A673 (cell line): ENCODE measurements at regions not wholly inside any gene's neighbourhood (a gene's known extent, or its start where the extent isn't known, plus 50 kb on each side); places are given as distances from the start of the nearest gene placed in this dataset.

Experiments used
- BruUV-seq: library from RNA; stranded (reverse); fragments of 400-500 nt; replicated peaks from 2 replicates; lab custom pipeline; 2021; lab: Mats Ljungman, UMichigan
- CTCF ChIA-PET: fragments of 300-600 bp; sonication (Branson Sonifier 250); formaldehyde crosslinking; loops from one replicate; lab custom pipeline; 2022; ENCODE audit warnings: antibody characterized with exemption; lab: Charles Lee
- POLR2A ChIA-PET: fragments of 300-600 bp; sonication (Branson Sonifier 250); formaldehyde crosslinking; loops from one replicate; lab custom pipeline; 2022; ENCODE audit warnings: antibody characterized with exemption; ENCODE audit not compliant: low non-redundant PET; lab: Charles Lee
- DNase-seq: peaks from one replicate; pipeline ENCODE4 v3.0.0-alpha.2; 2015; ENCODE audit warnings: low spot score
- H3K27ac ChIP-seq: fragments of 200-600 bp; sonication (generic); 2 replicates; pipeline ENCODE4 v1.5.1; 2016; ENCODE audit warnings: mixed run types, low read depth, mild to moderate bottlenecking, mixed read lengths, antibody characterized with exemption, low read length; ENCODE audit not compliant: poor library complexity, severe bottlenecking
- H3K27me3 ChIP-seq: fragments of 200-600 bp; sonication (generic); replicated peaks from 2 replicates; pipeline ENCODE4 v1.6.1; 2017; ENCODE audit warnings: mixed run types, low read depth, mild to moderate bottlenecking, mixed read lengths, antibody characterized with exemption, low read length; ENCODE audit not compliant: insufficient read depth, poor library complexity
- H3K36me3 ChIP-seq: fragments of 200-600 bp; sonication (generic); 2 replicates; pipeline ENCODE4 v1.6.1; 2016; ENCODE audit warnings: mixed run types, mild to moderate bottlenecking, mixed read lengths, antibody characterized with exemption, low read length; ENCODE audit not compliant: insufficient read depth, poor library complexity, severe bottlenecking
- H3K4me1 ChIP-seq: fragments of 200-600 bp; sonication (generic); 2 replicates; pipeline ENCODE4 v1.6.1; 2017; ENCODE audit warnings: mixed run types, mild to moderate bottlenecking, mixed read lengths, antibody characterized with exemption, low read length; ENCODE audit not compliant: insufficient read depth, poor library complexity, severe bottlenecking
- H3K4me3 ChIP-seq: fragments of 200-600 bp; sonication (generic); 2 replicates; pipeline ENCODE4 v1.5.1; 2016; ENCODE audit warnings: low read depth, mixed run types, mild to moderate bottlenecking, mixed read lengths, low read length; ENCODE audit not compliant: poor library complexity, severe bottlenecking
- H3K9me3 ChIP-seq: fragments of 200-600 bp; sonication (generic); 2 replicates; pipeline ENCODE4 v1.6.1; 2016; ENCODE audit warnings: mixed run types, low read depth, mild to moderate bottlenecking, mixed read lengths, antibody characterized with exemption, low read length; ENCODE audit not compliant: poor library complexity, severe bottlenecking
- EZH2 ChIP-seq: fragments of 200-600 bp; sonication (generic); IDR thresholded peaks from 2 replicates; pipeline ENCODE4 v1.6.1; 2017; ENCODE audit warnings: borderline replicate concordance, low read depth, mild to moderate bottlenecking, mixed read lengths, antibody characterized with exemption, low read length; ENCODE audit not compliant: poor library complexity, severe bottlenecking
- intact Hi-C: fragments of 100-400 bp; cut with micrococcal nuclease; formaldehyde crosslinking; loops from one replicate; pipeline ENCODE4 v1.10.0; 2022; ENCODE audit not compliant: unreplicated experiment
- TF ChIP-seq, protein P1 (sequence below): fragments of 300-800, 200-600 bp; sonication (generic); conservative IDR thresholded peaks from 2 replicates; pipeline ENCODE4 v1.5.1; 2017; ENCODE audit warnings: low read depth, mild to moderate bottlenecking, antibody characterized with exemption, low read length, moderate library complexity, mixed read lengths

DNA sequence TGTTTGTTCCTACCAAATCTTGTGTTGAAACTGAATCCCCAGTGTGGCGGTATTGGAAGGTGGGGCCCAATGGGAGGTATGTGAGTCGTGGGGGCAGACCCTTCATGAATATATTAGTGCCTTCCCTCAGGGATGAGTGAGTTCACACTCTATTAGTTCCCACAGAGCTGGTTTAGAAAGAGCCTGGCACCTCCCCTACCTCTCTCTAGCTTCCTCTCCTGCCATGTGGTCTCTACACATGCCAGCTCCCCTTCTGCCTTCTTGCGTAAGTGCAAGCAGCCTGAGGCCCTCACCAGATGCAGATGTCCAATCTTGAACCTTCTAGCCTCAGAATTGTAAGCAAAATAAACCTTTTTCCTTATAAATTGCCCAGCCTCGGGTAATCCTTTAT is 105.8 kb downstream of the SPTSSA start:
- no TSS peak for BruUV-seq
- CTCF ChIA-PET, result no interaction called here
- peak; percentile 23 for DNase-seq
- Histone ChIP-seq H3K4me3 (no peak overlapping the region), H3K27me3 (no peaks in the 10 kb centered on the region), H3K4me1 (no peaks in the 10 kb centered on the region), H3K27ac (no peak overlapping the region), H3K9me3 (no peaks in the 10 kb centered on the region), H3K36me3 (no peaks in the 10 kb centered on the region)
- no peak for TF ChIP-seq EZH2
- TF ChIP-seq, protein P1, sequence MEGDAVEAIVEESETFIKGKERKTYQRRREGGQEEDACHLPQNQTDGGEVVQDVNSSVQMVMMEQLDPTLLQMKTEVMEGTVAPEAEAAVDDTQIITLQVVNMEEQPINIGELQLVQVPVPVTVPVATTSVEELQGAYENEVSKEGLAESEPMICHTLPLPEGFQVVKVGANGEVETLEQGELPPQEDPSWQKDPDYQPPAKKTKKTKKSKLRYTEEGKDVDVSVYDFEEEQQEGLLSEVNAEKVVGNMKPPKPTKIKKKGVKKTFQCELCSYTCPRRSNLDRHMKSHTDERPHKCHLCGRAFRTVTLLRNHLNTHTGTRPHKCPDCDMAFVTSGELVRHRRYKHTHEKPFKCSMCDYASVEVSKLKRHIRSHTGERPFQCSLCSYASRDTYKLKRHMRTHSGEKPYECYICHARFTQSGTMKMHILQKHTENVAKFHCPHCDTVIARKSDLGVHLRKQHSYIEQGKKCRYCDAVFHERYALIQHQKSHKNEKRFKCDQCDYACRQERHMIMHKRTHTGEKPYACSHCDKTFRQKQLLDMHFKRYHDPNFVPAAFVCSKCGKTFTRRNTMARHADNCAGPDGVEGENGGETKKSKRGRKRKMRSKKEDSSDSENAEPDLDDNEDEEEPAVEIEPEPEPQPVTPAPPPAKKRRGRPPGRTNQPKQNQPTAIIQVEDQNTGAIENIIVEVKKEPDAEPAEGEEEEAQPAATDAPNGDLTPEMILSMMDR, result no peak
- POLR2A ChIA-PET, result interaction anchor here (0.6 kb wide), 1 partner anchor 167 kb away, joined by 13 read pairs; no protein-coding TSS in a partner anchor
- intact Hi-C loops, result no loop called here

DNA sequence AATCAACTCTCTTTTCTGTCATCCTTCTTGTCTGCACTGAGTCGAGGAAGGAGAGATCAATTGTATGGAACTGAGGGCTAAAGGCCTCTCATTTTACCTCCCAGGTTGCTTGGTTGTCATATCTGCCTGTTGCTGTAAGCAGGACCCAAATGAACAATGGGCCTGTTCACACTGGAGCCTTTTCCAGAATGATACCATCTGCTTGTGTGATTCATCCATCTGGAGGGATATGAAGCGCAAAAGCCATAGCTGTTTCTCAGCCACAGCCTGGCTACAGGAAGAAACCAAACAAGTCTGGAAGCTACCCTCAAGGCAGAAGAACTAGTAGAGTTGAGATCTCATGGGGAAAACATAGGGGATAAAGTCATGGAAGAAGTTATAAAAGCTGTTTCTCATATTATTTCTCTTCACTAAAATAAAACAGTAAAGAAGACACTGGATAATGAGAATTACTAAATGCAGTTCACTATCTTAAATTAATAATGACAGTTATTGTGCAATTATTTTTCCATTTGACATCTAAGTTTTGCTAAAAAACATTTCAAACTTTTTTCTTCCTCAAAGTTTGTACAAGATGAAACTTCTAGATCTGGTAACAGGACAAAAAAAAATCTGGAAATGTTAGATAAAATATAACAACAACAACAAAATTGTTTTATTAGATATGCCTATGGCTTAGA is 106.3 kb downstream of the SPTSSA start:
- intact Hi-C loops, result no loop called here
- Histone ChIP-seq H3K36me3 (no peaks in the 10 kb centered on the region), H3K27ac (no peak overlapping the region), H3K4me1 (no peaks in the 10 kb centered on the region), H3K4me3 (no peak overlapping the region), H3K9me3 (no peaks in the 10 kb centered on the region), H3K27me3 (no peaks in the 10 kb centered on the region)
- ChIA-PET POLR2A (interaction anchor here (0.6 kb wide), 1 partner anchor 168 kb away, joined by 13 read pairs; no protein-coding TSS in a partner anchor), CTCF (no interaction called here)
- TF ChIP-seq, protein P1, result no peak
- no peak for DNase-seq
- BruUV-seq, result no TSS peak

DNA sequence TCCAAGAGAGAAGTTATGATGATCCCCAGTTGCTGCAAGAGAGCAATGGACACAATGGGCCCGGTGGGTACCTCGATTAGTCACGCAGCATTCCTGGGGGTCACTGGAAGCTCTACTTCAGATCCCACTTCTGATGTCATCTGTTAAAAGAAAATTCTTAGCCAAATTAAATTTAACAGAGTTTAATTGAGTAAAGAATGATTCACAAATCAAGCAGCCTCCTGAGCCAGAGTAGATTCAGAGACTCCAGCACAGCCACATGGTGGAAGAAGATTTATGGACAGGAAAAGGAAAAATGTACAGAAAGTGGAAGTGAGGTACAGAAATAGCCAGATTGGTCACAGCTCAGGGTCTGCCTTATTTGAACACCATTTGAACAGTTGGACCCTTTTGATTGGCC is 107.5 kb downstream of the SPTSSA start:
- intact Hi-C loops, result no loop called here
- H3K4me1 ChIP-seq, result no peaks in the 10 kb centered on the region
- no peak overlapping the region for H3K27ac ChIP-seq
- CTCF ChIA-PET, result no interaction called here
- no TSS peak for BruUV-seq
- TF ChIP-seq, protein P1, result no peak
- TF ChIP-seq EZH2, result no peak
- no peak for DNase-seq
- POLR2A ChIA-PET, result no interaction called here
- no peaks in the 10 kb centered on the region for H3K36me3 ChIP-seq
- no peaks in the 10 kb centered on the region for H3K9me3 ChIP-seq
- H3K27me3 ChIP-seq, result no peaks in the 10 kb centered on the region
- no peak overlapping the region for H3K4me3 ChIP-seq
